Endodermal cell (in vitro differentiated cells): ENCODE measurements at regions not wholly inside any gene's neighbourhood (a gene's known extent, or its start where the extent isn't known, plus 50 kb on each side); places are given as distances from the start of the nearest gene placed in this dataset.

Experiments
- DNase-seq: peaks from one replicate; pipeline ENCODE4 v3.0.0-alpha.2; 2017
- H3K27ac ChIP-seq: 2 replicates; pipeline ENCODE4 v1.5.1; 2013; ENCODE audit warnings: mild to moderate bottlenecking, low read depth, low read length, moderate library complexity
- H3K27me3 ChIP-seq: 2 replicates; pipeline ENCODE4 v1.6.1; 2013; ENCODE audit warnings: mild to moderate bottlenecking, low read length, moderate library complexity; ENCODE audit not compliant: insufficient read depth, control insufficient read depth, poor library complexity, severe bottlenecking
- H3K36me3 ChIP-seq: 2 replicates; pipeline ENCODE4 v1.7.0; 2013; ENCODE audit warnings: mild to moderate bottlenecking, low read length, moderate library complexity; ENCODE audit not compliant: control insufficient read depth, insufficient read depth
- H3K4me1 ChIP-seq: one replicate; pipeline ENCODE4 v1.7.0; 2013; ENCODE audit warnings: low read length; ENCODE audit not compliant: control insufficient read depth, insufficient read depth
- H3K4me3 ChIP-seq: 2 replicates; pipeline ENCODE4 v1.5.1; 2013; ENCODE audit warnings: mild to moderate bottlenecking, low read length, moderate library complexity
- H3K9ac ChIP-seq: 2 replicates; pipeline ENCODE4 v1.6.1; 2013; ENCODE audit warnings: mild to moderate bottlenecking, low read length, moderate library complexity; ENCODE audit not compliant: poor library complexity, severe bottlenecking; ENCODE audit errors: extremely low read depth
- H3K9me3 ChIP-seq: 2 replicates; pipeline ENCODE4 v1.6.1; 2013; ENCODE audit warnings: mild to moderate bottlenecking, low read length, moderate library complexity; ENCODE audit not compliant: control insufficient read depth
- H3K27ac Mint-ChIP-seq: 2 replicates; pipeline ENCODE4 v1.8.0; 2020; ENCODE audit warnings: mixed read lengths
- H3K27me3 Mint-ChIP-seq: 2 replicates; pipeline ENCODE4 v1.8.0; 2021; ENCODE audit warnings: mild to moderate bottlenecking, mixed read lengths; ENCODE audit not compliant: insufficient read depth
- H3K36me3 Mint-ChIP-seq: 2 replicates; pipeline ENCODE4 v1.8.0; 2020; ENCODE audit warnings: low read depth, mixed read lengths
- H3K4me1 Mint-ChIP-seq: 2 replicates; pipeline ENCODE4 v1.8.0; 2020; ENCODE audit warnings: mixed read lengths
- H3K4me3 Mint-ChIP-seq: 2 replicates; pipeline ENCODE4 v1.8.0; 2020; ENCODE audit warnings: mild to moderate bottlenecking, moderate library complexity, mixed read lengths
- H3K9me3 Mint-ChIP-seq: 2 replicates; pipeline ENCODE4 v1.8.0; 2020; ENCODE audit warnings: mild to moderate bottlenecking, mixed read lengths
- WGBS, 2 experiments: methylation state at CpG; one replicate each; pipeline versions ENCODE4 v1.1.5 to v1.1.7; 2013; ENCODE audit warnings: missing lambda C conversion rate in 2 of 2, mixed read lengths in 1 of 2; ENCODE audit not compliant: insufficient coverage in 1 of 2, insufficient read length in 1 of 2; 5-methylcytosine and 5-hydroxymethylcytosine counted together
- TF ChIP-seq, protein P1 (sequence below): fragments of 200-600 bp; sonication (generic); conservative IDR thresholded peaks from 2 replicates; pipeline ENCODE4 v1.5.0; 2021; ENCODE audit warnings: antibody characterized with exemption, mild to moderate bottlenecking

DNA sequence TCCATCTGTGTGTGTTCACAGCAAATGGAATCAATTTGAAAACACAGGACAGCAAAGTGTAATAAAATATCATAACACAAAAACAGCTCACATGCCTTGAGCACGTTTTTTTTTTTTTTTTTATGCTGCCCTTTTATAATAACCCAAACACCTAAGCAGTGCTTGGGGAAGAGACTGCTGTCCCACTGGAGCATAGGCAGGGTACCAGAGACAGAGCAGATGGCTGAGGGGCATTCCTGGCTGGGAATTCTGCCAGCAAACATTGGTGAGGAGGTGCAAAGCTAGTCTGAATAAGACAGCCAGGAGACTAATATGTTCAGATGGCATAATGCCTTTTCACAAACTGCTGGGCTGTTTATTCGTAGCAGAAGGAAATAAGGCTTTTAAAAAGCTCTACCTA, 58.1 kb upstream of the SV2C start:
- Mint-ChIP-seq H3K4me1 (no peaks in the 10 kb centered on the region), H3K4me3 (no peak overlapping the region), H3K36me3 (no peaks in the 10 kb centered on the region), H3K27ac (no peak overlapping the region), H3K9me3 (no peaks in the 10 kb centered on the region), H3K27me3 (peaks cover 6% of the 10 kb centered on the region)
- Histone ChIP-seq H3K36me3 (no peaks in the 10 kb centered on the region), H3K27ac (no peak overlapping the region), H3K4me1 (no peaks in the 10 kb centered on the region), H3K9me3 (no peaks in the 10 kb centered on the region), H3K4me3 (no peak overlapping the region), H3K27me3 (no peaks in the 10 kb centered on the region), H3K9ac (no peak overlapping the region)
- DNase-seq, result no peak
- TF ChIP-seq, protein P1, sequence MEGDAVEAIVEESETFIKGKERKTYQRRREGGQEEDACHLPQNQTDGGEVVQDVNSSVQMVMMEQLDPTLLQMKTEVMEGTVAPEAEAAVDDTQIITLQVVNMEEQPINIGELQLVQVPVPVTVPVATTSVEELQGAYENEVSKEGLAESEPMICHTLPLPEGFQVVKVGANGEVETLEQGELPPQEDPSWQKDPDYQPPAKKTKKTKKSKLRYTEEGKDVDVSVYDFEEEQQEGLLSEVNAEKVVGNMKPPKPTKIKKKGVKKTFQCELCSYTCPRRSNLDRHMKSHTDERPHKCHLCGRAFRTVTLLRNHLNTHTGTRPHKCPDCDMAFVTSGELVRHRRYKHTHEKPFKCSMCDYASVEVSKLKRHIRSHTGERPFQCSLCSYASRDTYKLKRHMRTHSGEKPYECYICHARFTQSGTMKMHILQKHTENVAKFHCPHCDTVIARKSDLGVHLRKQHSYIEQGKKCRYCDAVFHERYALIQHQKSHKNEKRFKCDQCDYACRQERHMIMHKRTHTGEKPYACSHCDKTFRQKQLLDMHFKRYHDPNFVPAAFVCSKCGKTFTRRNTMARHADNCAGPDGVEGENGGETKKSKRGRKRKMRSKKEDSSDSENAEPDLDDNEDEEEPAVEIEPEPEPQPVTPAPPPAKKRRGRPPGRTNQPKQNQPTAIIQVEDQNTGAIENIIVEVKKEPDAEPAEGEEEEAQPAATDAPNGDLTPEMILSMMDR, result no peak
- WGBS, 2 experiments, result 83% methylated on average over 2 of the region's 2 CpGs; no CpG with 5 or more reads in 1 of the 2 experiments

DNA sequence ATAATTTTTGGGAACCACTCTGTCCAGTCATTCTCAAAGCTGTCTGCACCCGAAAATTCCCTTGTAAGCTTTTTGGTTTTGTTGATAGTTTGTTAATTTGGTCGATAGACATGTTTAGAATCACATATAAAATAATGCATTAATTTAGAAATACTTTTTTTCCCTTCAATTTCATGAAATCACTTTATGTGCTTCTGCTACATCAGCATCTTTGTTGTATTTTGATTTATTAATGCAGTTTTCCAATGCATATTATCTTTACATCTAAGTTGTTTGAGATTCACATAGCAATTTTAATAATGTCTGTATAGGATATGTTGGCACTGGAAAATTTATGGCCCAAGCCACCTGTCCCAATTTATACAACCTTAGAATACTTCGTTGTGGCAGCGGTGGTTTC, 60.6 kb upstream of the SV2C start:
- 93% methylated on average over 3 of the region's 4 CpGs; no CpG with 5 or more reads in 1 of the 2 experiments for WGBS, 2 experiments
- no peak overlapping the region for H3K4me3 ChIP-seq
- peaks cover 7% of the 10 kb centered on the region for H3K27me3 Mint-ChIP-seq
- H3K36me3 ChIP-seq, result no peaks in the 10 kb centered on the region
- H3K4me3 Mint-ChIP-seq, result no peak overlapping the region
- H3K9me3 Mint-ChIP-seq, result no peaks in the 10 kb centered on the region
- H3K9me3 ChIP-seq, result no peaks in the 10 kb centered on the region
- no peak overlapping the region for H3K9ac ChIP-seq
- TF ChIP-seq, protein P1, result no peak
- no peaks in the 10 kb centered on the region for H3K27me3 ChIP-seq
- no peak for DNase-seq
- H3K36me3 Mint-ChIP-seq, result no peaks in the 10 kb centered on the region
- H3K4me1 Mint-ChIP-seq, result no peaks in the 10 kb centered on the region
- no peaks in the 10 kb centered on the region for H3K4me1 ChIP-seq
- H3K27ac Mint-ChIP-seq, result no peak overlapping the region
- H3K27ac ChIP-seq, result no peak overlapping the region

DNA sequence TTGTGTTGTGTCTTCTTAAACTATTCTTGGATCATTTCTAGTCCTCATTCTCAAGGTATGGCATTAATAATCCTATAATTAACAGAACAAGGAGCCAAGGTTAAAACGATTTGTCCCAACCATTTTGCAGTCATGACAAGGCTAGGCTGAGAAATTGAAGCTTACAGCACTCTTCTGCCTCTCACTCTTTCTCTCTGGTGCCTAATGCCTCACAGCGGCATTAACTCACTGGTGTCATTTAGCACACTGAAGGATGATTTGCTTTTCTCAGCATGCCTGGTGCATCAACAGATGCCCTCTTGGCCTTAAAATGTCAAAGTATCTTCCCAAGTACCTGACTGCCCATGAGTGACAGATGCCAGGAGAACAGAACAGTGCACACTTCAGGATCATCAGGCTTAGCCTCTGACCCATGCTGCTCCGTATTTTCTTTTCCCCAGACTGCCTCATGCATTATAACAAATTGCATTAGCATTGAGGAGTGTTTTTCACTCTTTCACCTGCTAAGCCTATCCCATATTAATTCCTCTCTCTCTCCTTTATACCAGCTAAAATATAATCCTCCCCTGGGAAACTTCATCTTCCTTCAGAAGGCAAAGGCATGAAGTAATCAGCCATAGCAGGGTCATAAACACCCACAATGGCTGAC, 61.1 kb upstream of the SV2C start:
- H3K4me3 ChIP-seq, result no peak overlapping the region
- Mint-ChIP-seq H3K4me3 (no peak overlapping the region), H3K27me3 (peaks cover 7% of the 10 kb centered on the region), H3K27ac (no peak overlapping the region), H3K4me1 (no peaks in the 10 kb centered on the region), H3K36me3 (no peaks in the 10 kb centered on the region), H3K9me3 (no peaks in the 10 kb centered on the region)
- H3K36me3 ChIP-seq, result no peaks in the 10 kb centered on the region
- no peak for DNase-seq
- WGBS, 2 experiments, result 79 to 83% methylated on average over 3 of the region's 3 CpGs
- no peak overlapping the region for H3K9ac ChIP-seq
- H3K27me3 ChIP-seq, result no peaks in the 10 kb centered on the region
- no peak overlapping the region for H3K27ac ChIP-seq
- no peaks in the 10 kb centered on the region for H3K4me1 ChIP-seq
- H3K9me3 ChIP-seq, result no peaks in the 10 kb centered on the region
- TF ChIP-seq, protein P1, result no peak
